ENCODE measurements at regions not wholly inside any gene's neighbourhood (a gene's known extent, or its start where the extent isn't known, plus 50 kb on each side); places are given as distances from the start of the nearest gene placed in this dataset.

GRCh38 chrX:5417381-5417780, 811.3 kb downstream of the NLGN4X start:
- no peaks in the 10 kb centered on the region for H3K9me3 ChIP-seq (ENCODE audit: low read length)

DNA sequence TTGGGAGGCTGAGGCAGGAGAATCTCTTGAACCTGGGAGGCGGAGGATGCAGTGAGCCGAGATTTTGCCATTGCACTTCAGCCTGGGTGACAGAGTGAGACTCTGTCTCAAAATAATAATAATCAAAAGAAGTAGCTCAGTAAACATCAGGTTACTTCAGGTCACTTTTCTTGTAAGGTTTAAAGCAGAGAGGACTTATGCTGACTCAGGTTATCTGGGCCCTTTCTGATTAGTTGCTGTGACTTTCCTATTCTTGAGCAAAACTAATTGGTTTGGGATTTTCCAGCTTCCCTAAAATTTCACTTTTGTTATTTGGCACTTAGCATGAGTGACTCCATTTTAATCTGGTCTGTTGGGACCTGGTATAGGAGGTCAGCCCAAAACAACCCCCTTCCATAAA, 812.9 kb downstream of the NLGN4X start:
- H3K27ac ChIP-seq (ENCODE audit: low read length) = no peak overlapping the region
- H3K4me2 ChIP-seq (ENCODE audit: low read length) = no peak overlapping the region
- no peaks in the 10 kb centered on the region for H3K27me3 ChIP-seq (ENCODE audit: insufficient read depth, low read depth, low read length)
- H3K9me2 ChIP-seq (ENCODE audit: insufficient read depth, low read length) = no peaks in the 10 kb centered on the region
- no peaks in the 10 kb centered on the region for H3K79me2 ChIP-seq (replicated peaks; ENCODE audit: insufficient read depth, low read length)
- H3K9me3 ChIP-seq (ENCODE audit: low read length) = no peaks in the 10 kb centered on the region
- no peak for TF ChIP-seq MXI1 (conservative IDR thresholded peaks at IDR 0.05; ENCODE audit: poor library complexity, severe bottlenecking)
- no peak for TF ChIP-seq TAF1 (IDR thresholded peaks at IDR 0.05; ENCODE audit: low read depth)
- no peak for TF ChIP-seq POLR2AphosphoS5 (IDR thresholded peaks at IDR 0.05)
- no peak for TF ChIP-seq RAD21 (conservative IDR thresholded peaks at IDR 0.05)
- TF ChIP-seq, protein P1, sequence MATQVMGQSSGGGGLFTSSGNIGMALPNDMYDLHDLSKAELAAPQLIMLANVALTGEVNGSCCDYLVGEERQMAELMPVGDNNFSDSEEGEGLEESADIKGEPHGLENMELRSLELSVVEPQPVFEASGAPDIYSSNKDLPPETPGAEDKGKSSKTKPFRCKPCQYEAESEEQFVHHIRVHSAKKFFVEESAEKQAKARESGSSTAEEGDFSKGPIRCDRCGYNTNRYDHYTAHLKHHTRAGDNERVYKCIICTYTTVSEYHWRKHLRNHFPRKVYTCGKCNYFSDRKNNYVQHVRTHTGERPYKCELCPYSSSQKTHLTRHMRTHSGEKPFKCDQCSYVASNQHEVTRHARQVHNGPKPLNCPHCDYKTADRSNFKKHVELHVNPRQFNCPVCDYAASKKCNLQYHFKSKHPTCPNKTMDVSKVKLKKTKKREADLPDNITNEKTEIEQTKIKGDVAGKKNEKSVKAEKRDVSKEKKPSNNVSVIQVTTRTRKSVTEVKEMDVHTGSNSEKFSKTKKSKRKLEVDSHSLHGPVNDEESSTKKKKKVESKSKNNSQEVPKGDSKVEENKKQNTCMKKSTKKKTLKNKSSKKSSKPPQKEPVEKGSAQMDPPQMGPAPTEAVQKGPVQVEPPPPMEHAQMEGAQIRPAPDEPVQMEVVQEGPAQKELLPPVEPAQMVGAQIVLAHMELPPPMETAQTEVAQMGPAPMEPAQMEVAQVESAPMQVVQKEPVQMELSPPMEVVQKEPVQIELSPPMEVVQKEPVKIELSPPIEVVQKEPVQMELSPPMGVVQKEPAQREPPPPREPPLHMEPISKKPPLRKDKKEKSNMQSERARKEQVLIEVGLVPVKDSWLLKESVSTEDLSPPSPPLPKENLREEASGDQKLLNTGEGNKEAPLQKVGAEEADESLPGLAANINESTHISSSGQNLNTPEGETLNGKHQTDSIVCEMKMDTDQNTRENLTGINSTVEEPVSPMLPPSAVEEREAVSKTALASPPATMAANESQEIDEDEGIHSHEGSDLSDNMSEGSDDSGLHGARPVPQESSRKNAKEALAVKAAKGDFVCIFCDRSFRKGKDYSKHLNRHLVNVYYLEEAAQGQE (IDR thresholded peaks at IDR 0.05; ENCODE audit: borderline replicate concordance) = no peak
- TF ChIP-seq EP300 (conservative IDR thresholded peaks at IDR 0.05; ENCODE audit: poor library complexity, severe bottlenecking) = no peak
- no peak for TF ChIP-seq EZH2 (IDR thresholded peaks at IDR 0.05; ENCODE audit: borderline replicate concordance, insufficient read depth, low read length, poor library complexity, severe bottlenecking)
- TF ChIP-seq, protein P2, sequence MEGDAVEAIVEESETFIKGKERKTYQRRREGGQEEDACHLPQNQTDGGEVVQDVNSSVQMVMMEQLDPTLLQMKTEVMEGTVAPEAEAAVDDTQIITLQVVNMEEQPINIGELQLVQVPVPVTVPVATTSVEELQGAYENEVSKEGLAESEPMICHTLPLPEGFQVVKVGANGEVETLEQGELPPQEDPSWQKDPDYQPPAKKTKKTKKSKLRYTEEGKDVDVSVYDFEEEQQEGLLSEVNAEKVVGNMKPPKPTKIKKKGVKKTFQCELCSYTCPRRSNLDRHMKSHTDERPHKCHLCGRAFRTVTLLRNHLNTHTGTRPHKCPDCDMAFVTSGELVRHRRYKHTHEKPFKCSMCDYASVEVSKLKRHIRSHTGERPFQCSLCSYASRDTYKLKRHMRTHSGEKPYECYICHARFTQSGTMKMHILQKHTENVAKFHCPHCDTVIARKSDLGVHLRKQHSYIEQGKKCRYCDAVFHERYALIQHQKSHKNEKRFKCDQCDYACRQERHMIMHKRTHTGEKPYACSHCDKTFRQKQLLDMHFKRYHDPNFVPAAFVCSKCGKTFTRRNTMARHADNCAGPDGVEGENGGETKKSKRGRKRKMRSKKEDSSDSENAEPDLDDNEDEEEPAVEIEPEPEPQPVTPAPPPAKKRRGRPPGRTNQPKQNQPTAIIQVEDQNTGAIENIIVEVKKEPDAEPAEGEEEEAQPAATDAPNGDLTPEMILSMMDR (IDR thresholded peaks at IDR 0.05; ENCODE audit: poor library complexity, severe bottlenecking) = no peak
- no peak for TF ChIP-seq SMC3 (conservative IDR thresholded peaks at IDR 0.05; ENCODE audit: poor library complexity)
- no peaks in the 10 kb centered on the region for H3F3A ChIP-seq (ENCODE audit: insufficient read depth, low read length, poor library complexity, severe bottlenecking)
- H2AFZ ChIP-seq (ENCODE audit: low read depth, low read length) = no peak overlapping the region
- H3K4me3 ChIP-seq (ENCODE audit: low read length) = no peak overlapping the region
- no peaks in the 10 kb centered on the region for H3K36me3 ChIP-seq (ENCODE audit: insufficient read depth, low read length)
- H3K9ac ChIP-seq (ENCODE audit: low read length) = no peak overlapping the region
- H4K20me1 ChIP-seq (ENCODE audit: insufficient read depth) = no peaks in the 10 kb centered on the region

More at GRCh38 chrX:5417381-5417780, 811.3 kb downstream of the NLGN4X start:
- no peak for TF ChIP-seq EP300 (conservative IDR thresholded peaks at IDR 0.05; ENCODE audit: poor library complexity, severe bottlenecking)
- TF ChIP-seq POLR2AphosphoS5 (IDR thresholded peaks at IDR 0.05) = no peak
- TF ChIP-seq EZH2 (IDR thresholded peaks at IDR 0.05; ENCODE audit: borderline replicate concordance, insufficient read depth, low read length, poor library complexity, severe bottlenecking) = no peak
- TF ChIP-seq TAF1 (IDR thresholded peaks at IDR 0.05; ENCODE audit: low read depth) = no peak
- TF ChIP-seq SMC3 (conservative IDR thresholded peaks at IDR 0.05; ENCODE audit: poor library complexity) = no peak
- TF ChIP-seq RAD21 (conservative IDR thresholded peaks at IDR 0.05) = no peak
- TF ChIP-seq, protein P1 (IDR thresholded peaks at IDR 0.05; ENCODE audit: borderline replicate concordance) = no peak
- TF ChIP-seq, protein P2 (IDR thresholded peaks at IDR 0.05; ENCODE audit: poor library complexity, severe bottlenecking) = no peak
- TF ChIP-seq MXI1 (conservative IDR thresholded peaks at IDR 0.05; ENCODE audit: poor library complexity, severe bottlenecking) = no peak
- Histone ChIP-seq H3K36me3 (ENCODE audit: insufficient read depth, low read length) (no peaks in the 10 kb centered on the region), H3K9ac (ENCODE audit: low read length) (no peak overlapping the region), H3F3A (ENCODE audit: insufficient read depth, low read length, poor library complexity, severe bottlenecking) (no peaks in the 10 kb centered on the region), H3K4me2 (ENCODE audit: low read length) (no peak overlapping the region), H3K4me3 (ENCODE audit: low read length) (peak overlapping the region; percentile 18), H3K9me2 (ENCODE audit: insufficient read depth, low read length) (no peaks in the 10 kb centered on the region), H3K27me3 (ENCODE audit: insufficient read depth, low read depth, low read length) (no peaks in the 10 kb centered on the region), H4K20me1 (ENCODE audit: insufficient read depth) (no peaks in the 10 kb centered on the region), H3K27ac (ENCODE audit: low read length) (peak overlapping the region; percentile 62), H2AFZ (ENCODE audit: low read depth, low read length) (no peak overlapping the region), H3K79me2 (replicated peaks; ENCODE audit: insufficient read depth, low read length) (no peaks in the 10 kb centered on the region)

Data from neural cell (in vitro differentiated cells).